Gastrocnemius medialis (tissue), 4 donors: ENCODE measurements at regions not wholly inside any gene's neighbourhood (a gene's known extent, or its start where the extent isn't known, plus 50 kb on each side); places are given as distances from the start of the nearest gene placed in this dataset.

ENCODE experiments used
- POLR2A ChIP-seq, 2 donors: fragments of 450-650 bp; IDR thresholded peaks; one replicate each; pipeline ENCODE4 v1.6.1; 2017; ENCODE audit warnings: antibody characterized with exemption in 2 of 2, mild to moderate bottlenecking in 2 of 2, moderate library complexity in 2 of 2
- TF ChIP-seq, protein P1 (sequence below), 5 experiments: fragments of 450-650 bp in 3 of 5; fragments of 200-600 bp in 2 of 5; sonication (generic) in 2 of 5; IDR thresholded peaks in 4 of 5; conservative IDR thresholded peaks in 1 of 5; 1 replicate in 4 of 5; 2 replicates in 1 of 5; pipeline ENCODE4 v1.5.1; 2016 to 2019; ENCODE audit warnings: antibody characterized with exemption in 5 of 5, mild to moderate bottlenecking in 3 of 5, moderate library complexity in 3 of 5

DNA sequence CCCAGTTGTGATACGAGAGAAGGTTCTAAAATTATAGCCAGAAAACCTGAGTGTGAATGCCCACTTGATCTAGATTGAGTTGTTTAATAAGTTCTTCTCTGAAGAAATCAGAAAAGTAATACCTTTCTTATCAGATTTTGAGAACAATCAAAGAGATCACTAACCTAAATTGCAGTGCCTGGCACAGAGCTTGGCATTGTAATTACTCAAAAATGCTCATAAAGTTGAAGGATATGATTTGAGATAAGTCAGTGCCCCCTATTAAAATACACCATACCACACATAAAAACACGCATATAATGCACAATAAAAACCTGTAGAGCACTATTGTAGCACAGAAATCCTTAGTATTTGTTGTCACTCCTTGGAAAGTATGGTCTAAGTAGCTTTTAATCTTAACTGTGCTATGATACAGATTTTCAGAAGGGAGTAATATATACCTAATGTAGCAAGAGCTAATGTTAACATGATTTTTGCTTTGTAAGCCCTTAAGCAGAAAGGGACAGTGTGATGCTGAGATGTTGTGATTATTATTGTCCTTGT, 257.5 kb upstream of the CDH18 start:
- TF ChIP-seq, protein P1, sequence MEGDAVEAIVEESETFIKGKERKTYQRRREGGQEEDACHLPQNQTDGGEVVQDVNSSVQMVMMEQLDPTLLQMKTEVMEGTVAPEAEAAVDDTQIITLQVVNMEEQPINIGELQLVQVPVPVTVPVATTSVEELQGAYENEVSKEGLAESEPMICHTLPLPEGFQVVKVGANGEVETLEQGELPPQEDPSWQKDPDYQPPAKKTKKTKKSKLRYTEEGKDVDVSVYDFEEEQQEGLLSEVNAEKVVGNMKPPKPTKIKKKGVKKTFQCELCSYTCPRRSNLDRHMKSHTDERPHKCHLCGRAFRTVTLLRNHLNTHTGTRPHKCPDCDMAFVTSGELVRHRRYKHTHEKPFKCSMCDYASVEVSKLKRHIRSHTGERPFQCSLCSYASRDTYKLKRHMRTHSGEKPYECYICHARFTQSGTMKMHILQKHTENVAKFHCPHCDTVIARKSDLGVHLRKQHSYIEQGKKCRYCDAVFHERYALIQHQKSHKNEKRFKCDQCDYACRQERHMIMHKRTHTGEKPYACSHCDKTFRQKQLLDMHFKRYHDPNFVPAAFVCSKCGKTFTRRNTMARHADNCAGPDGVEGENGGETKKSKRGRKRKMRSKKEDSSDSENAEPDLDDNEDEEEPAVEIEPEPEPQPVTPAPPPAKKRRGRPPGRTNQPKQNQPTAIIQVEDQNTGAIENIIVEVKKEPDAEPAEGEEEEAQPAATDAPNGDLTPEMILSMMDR (IDR thresholded peaks at IDR 0.05 in 4 of 5, conservative IDR thresholded peaks at IDR 0.05 in 1 of 5) = no peak
- no peak for TF ChIP-seq POLR2A (IDR thresholded peaks at IDR 0.05)
